ENCODE measurements at regions not wholly inside any gene's neighbourhood (a gene's known extent, or its start where the extent isn't known, plus 50 kb on each side); places are given as distances from the start of the nearest gene placed in this dataset.
"Not testable (repeated sequence)": the region's sequence is repeated elsewhere in the genome, so short reads cannot be mapped to it uniquely, and the experiment has no call there.

GRCh38 chr2:193373120-193373519 lies 1178.4 kb upstream of the TMEFF2 start:
- Histone ChIP-seq H3K9ac (ENCODE audit: low read depth, low read length) (no peak overlapping the region), H3K27ac (ENCODE audit: low read length) (no peak overlapping the region), H3K4me1 (ENCODE audit: insufficient read depth, low read length) (no peaks in the 10 kb centered on the region), H3K4me3 (ENCODE audit: low read length) (no peak overlapping the region), H3K27me3 (ENCODE audit: insufficient read depth, low read length) (no peaks in the 10 kb centered on the region), H3K36me3 (ENCODE audit: insufficient read depth, low read depth, low read length) (no peaks in the 10 kb centered on the region), H3K9me3 (ENCODE audit: insufficient read depth, low read depth, low read length) (no peaks in the 10 kb centered on the region)

- Histone ChIP-seq H3K9me3 (ENCODE audit: insufficient read depth, low read depth, low read length) (no peaks in the 10 kb centered on the region), H3K4me3 (ENCODE audit: low read length) (no peak overlapping the region), H3K9ac (ENCODE audit: low read depth, low read length) (no peak overlapping the region), H3K27me3 (ENCODE audit: insufficient read depth, low read length) (no peaks in the 10 kb centered on the region), H3K4me1 (ENCODE audit: insufficient read depth, low read length) (no peaks in the 10 kb centered on the region), H3K36me3 (ENCODE audit: insufficient read depth, low read depth, low read length) (no peaks in the 10 kb centered on the region), H3K27ac (ENCODE audit: low read length) (no peak overlapping the region)
Measured at GRCh38 chr2:193371200-193371599, 1176.5 kb upstream of the TMEFF2 start.

- no peaks in the 10 kb centered on the region for H3K27me3 ChIP-seq (ENCODE audit: insufficient read depth, low read length)
- no peaks in the 10 kb centered on the region for H3K9me3 ChIP-seq (ENCODE audit: insufficient read depth, low read depth, low read length)
- H3K27ac ChIP-seq (ENCODE audit: low read length) = no peak overlapping the region
- H3K36me3 ChIP-seq (ENCODE audit: insufficient read depth, low read depth, low read length) = no peaks in the 10 kb centered on the region
- no peaks in the 10 kb centered on the region; the same call in 1 of the 2 replicates for H3K4me1 ChIP-seq (ENCODE audit: insufficient read depth, low read length)
- H3K9ac ChIP-seq (ENCODE audit: low read depth, low read length) = no peak overlapping the region
- H3K4me3 ChIP-seq (ENCODE audit: low read length) = no peak overlapping the region
Measured at GRCh38 chr2:193368615-193369014, 1173.9 kb upstream of the TMEFF2 start.

DNA sequence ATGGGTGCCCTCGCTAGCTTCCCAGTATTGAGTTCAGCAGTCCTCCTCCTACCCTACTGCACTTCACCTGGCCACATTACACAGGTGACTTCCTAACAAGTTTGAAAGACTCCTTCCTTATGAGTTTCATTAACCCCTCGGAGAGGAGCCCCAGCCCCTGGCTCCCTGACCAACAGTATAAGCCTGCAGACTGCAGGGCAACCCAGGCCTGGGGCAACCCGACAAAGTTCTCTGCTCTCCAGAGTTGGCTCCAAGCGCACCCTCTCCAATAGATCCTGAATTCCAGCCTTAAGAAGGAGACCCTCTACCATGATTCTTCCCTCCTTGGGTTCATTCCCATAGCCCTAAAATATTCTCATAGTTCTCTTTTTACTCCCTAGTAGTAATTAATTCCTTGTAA lies 1162.8 kb upstream of the TMEFF2 start:
- no peak overlapping the region for H3K4me3 ChIP-seq (ENCODE audit: low read length)
- H3K36me3 ChIP-seq (ENCODE audit: insufficient read depth, low read depth, low read length) = no peaks in the 10 kb centered on the region
- no peaks in the 10 kb centered on the region for H3K4me1 ChIP-seq (ENCODE audit: insufficient read depth, low read length)
- no peak overlapping the region for H3K27ac ChIP-seq (ENCODE audit: low read length)
- no peaks in the 10 kb centered on the region for H3K9me3 ChIP-seq (ENCODE audit: insufficient read depth, low read depth, low read length)
- no peak overlapping the region for H3K9ac ChIP-seq (ENCODE audit: low read depth, low read length)
- H3K27me3 ChIP-seq (ENCODE audit: insufficient read depth, low read length) = no peaks in the 10 kb centered on the region

- not testable (repeated sequence) for H3K36me3 ChIP-seq (ENCODE audit: insufficient read depth, low read depth, low read length); H3K27ac ChIP-seq (ENCODE audit: low read length); H3K27me3 ChIP-seq (ENCODE audit: insufficient read depth, low read length); H3K9ac ChIP-seq (ENCODE audit: low read depth, low read length); H3K9me3 ChIP-seq (ENCODE audit: insufficient read depth, low read depth, low read length); H3K4me3 ChIP-seq (ENCODE audit: low read length)
- peaks cover 14% of the 10 kb centered on the region; the same call in 1 of the 2 replicates for H3K4me1 ChIP-seq (ENCODE audit: insufficient read depth, low read length)
Measured at GRCh38 chr2:193352665-193353242, 1158.0 kb upstream of the TMEFF2 start.

- no peak overlapping the region for H3K9ac ChIP-seq (ENCODE audit: low read depth, low read length)
- no peaks in the 10 kb centered on the region for H3K27me3 ChIP-seq (ENCODE audit: insufficient read depth, low read length)
- no peaks in the 10 kb centered on the region for H3K9me3 ChIP-seq (ENCODE audit: insufficient read depth, low read depth, low read length)
- H3K4me3 ChIP-seq (ENCODE audit: low read length) = no peak overlapping the region
- peaks cover 15% of the 10 kb centered on the region; the same call in 1 of the 2 replicates for H3K4me1 ChIP-seq (ENCODE audit: insufficient read depth, low read length)
- no peak overlapping the region for H3K27ac ChIP-seq (ENCODE audit: low read length)
- no peaks in the 10 kb centered on the region for H3K36me3 ChIP-seq (ENCODE audit: insufficient read depth, low read depth, low read length)
Measured at GRCh38 chr2:193350509-193350908, 1155.8 kb upstream of the TMEFF2 start.

DNA sequence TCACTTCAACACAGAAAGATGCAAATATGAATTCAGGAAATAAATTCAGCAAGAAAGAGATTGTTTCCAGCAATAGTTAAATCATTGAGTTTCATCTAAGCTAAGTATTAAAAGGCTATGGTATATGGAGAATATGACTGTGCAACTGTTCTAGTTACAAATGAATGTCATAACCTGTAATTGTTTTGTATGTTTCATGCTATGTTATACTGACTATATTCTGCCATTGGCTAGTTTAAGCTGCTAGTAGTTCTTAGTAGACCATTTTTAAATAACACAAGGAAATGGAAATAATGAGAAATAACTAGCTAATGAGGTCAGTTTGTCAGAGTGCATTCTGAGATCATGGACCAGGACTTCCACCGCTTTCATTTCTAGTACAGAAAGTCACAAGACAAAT lies 1154.9 kb upstream of the TMEFF2 start:
- H3K9me3 ChIP-seq (ENCODE audit: insufficient read depth, low read depth, low read length) = no peaks in the 10 kb centered on the region
- no peak overlapping the region for H3K9ac ChIP-seq (ENCODE audit: low read depth, low read length)
- H3K27me3 ChIP-seq (ENCODE audit: insufficient read depth, low read length) = no peaks in the 10 kb centered on the region
- no peak overlapping the region for H3K27ac ChIP-seq (ENCODE audit: low read length)
- H3K4me3 ChIP-seq (ENCODE audit: low read length) = no peak overlapping the region
- peaks cover 15% of the 10 kb centered on the region; the same call in 1 of the 2 replicates for H3K4me1 ChIP-seq (ENCODE audit: insufficient read depth, low read length)
- no peaks in the 10 kb centered on the region for H3K36me3 ChIP-seq (ENCODE audit: insufficient read depth, low read depth, low read length)

DNA sequence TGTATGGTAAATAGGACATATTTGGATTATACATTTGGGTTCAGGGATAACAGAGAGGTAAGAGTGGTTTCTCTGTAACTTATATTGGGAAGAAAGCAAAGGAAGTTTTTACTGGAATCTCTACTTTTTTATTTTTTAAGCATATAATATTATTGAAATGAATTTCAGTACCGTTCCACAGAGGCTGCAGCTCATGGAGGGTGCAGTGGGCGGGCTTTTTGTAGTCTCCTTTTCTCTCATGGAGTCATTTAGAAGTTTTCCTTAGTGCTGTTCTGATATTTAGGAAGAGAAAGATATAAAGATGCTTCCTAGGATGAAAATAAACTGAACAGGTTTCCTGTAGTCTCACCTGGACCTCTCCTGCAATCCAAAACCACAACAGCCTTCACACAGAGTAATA lies 1153.3 kb upstream of the TMEFF2 start:
- Histone ChIP-seq H3K9me3 (ENCODE audit: insufficient read depth, low read depth, low read length) (no peaks in the 10 kb centered on the region), H3K27ac (ENCODE audit: low read length) (no peak overlapping the region), H3K27me3 (ENCODE audit: insufficient read depth, low read length) (no peaks in the 10 kb centered on the region), H3K9ac (ENCODE audit: low read depth, low read length) (no peak overlapping the region), H3K4me1 (ENCODE audit: insufficient read depth, low read length) (peaks cover 15% of the 10 kb centered on the region; the same call in 1 of the 2 replicates), H3K4me3 (ENCODE audit: low read length) (peak overlapping the region; percentile 5; the same call in 1 of the 2 replicates), H3K36me3 (ENCODE audit: insufficient read depth, low read depth, low read length) (no peaks in the 10 kb centered on the region)

DNA sequence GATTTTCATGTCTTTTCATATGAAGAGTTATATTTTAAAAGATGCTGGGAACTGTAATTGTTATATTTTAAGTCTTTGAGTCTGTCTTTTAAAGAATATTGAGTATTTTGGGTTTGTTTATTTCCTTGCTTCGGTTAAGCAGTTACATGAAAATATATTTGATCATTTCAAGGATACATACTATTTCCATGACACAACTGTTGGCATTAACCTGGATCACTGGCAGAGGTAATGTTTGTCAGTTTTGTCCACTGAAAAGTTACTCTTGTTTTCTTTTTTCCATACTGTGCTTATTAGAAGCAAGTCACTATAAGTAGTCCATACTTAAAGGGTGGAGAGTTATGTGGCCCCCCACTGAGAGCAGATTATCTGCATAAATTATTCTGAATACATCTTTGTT lies 1142.0 kb upstream of the TMEFF2 start:
- Histone ChIP-seq H3K27me3 (ENCODE audit: insufficient read depth, low read length) (no peaks in the 10 kb centered on the region), H3K4me1 (ENCODE audit: insufficient read depth, low read length) (no peaks in the 10 kb centered on the region), H3K9ac (ENCODE audit: low read depth, low read length) (no peak overlapping the region), H3K27ac (ENCODE audit: low read length) (no peak overlapping the region), H3K9me3 (ENCODE audit: insufficient read depth, low read depth, low read length) (no peaks in the 10 kb centered on the region), H3K4me3 (ENCODE audit: low read length) (no peak overlapping the region), H3K36me3 (ENCODE audit: insufficient read depth, low read depth, low read length) (no peaks in the 10 kb centered on the region)

DNA sequence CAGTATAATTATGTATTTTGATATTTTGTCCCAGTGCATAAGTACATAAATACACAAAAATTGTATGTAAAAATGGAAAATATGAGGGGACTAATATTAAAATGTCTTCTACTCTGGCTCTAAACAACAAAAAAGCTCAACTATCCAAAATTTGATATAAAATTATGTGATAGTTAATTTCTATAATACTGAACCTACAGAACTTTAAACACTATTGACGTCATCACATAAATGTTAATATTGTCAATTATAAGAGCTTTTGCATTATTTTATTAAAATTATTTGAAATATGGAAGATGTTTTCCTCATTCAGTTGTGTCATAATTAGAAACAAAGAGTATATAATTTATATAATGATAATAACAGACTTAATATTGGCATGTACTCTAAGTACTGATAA lies 1139.7 kb upstream of the TMEFF2 start:
- Histone ChIP-seq H3K4me1 (ENCODE audit: insufficient read depth, low read length) (no peaks in the 10 kb centered on the region), H3K27ac (ENCODE audit: low read length) (no peak overlapping the region), H3K27me3 (ENCODE audit: insufficient read depth, low read length) (no peaks in the 10 kb centered on the region), H3K9me3 (ENCODE audit: insufficient read depth, low read depth, low read length) (no peaks in the 10 kb centered on the region), H3K36me3 (ENCODE audit: insufficient read depth, low read depth, low read length) (no peaks in the 10 kb centered on the region), H3K4me3 (ENCODE audit: low read length) (no peak overlapping the region), H3K9ac (ENCODE audit: low read depth, low read length) (no peak overlapping the region)

DNA sequence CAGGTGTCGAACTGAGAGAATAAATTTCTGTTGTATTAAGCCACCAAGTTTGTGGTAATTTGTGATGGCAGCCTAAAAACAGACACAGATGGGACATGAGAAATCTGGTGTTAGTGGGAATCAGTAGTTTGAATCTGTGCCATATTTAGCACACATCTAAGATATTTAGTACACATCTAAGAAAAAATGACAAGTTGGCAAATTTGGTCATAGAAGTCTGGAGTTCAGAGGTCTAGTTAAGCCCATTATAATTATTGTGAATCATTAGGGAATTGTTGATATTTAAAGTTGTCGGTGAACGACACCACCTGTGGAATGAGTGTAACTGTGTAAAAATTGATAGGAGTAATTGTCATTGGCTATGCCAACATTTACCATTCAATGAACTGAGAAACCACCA lies 1138.8 kb upstream of the TMEFF2 start:
- Histone ChIP-seq H3K36me3 (ENCODE audit: insufficient read depth, low read depth, low read length) (no peaks in the 10 kb centered on the region), H3K4me1 (ENCODE audit: insufficient read depth, low read length) (no peaks in the 10 kb centered on the region), H3K4me3 (ENCODE audit: low read length) (no peak overlapping the region), H3K27me3 (ENCODE audit: insufficient read depth, low read length) (no peaks in the 10 kb centered on the region), H3K9ac (ENCODE audit: low read depth, low read length) (no peak overlapping the region), H3K9me3 (ENCODE audit: insufficient read depth, low read depth, low read length) (no peaks in the 10 kb centered on the region), H3K27ac (ENCODE audit: low read length) (no peak overlapping the region)

- Histone ChIP-seq H3K27me3 (ENCODE audit: insufficient read depth, low read length) (no peaks in the 10 kb centered on the region), H3K4me3 (ENCODE audit: low read length) (no peak overlapping the region), H3K27ac (ENCODE audit: low read length) (no peak overlapping the region), H3K9me3 (ENCODE audit: insufficient read depth, low read depth, low read length) (no peaks in the 10 kb centered on the region), H3K36me3 (ENCODE audit: insufficient read depth, low read depth, low read length) (no peaks in the 10 kb centered on the region), H3K4me1 (ENCODE audit: insufficient read depth, low read length) (no peaks in the 10 kb centered on the region), H3K9ac (ENCODE audit: low read depth, low read length) (no peak overlapping the region)
Measured at GRCh38 chr2:193332941-193333340, 1138.2 kb upstream of the TMEFF2 start.

Measured in iPS-20b (cell line).